Natural killer cell (primary cell): ENCODE measurements at regions not wholly inside any gene's neighbourhood (a gene's known extent, or its start where the extent isn't known, plus 50 kb on each side); places are given as distances from the start of the nearest gene placed in this dataset.

Experiments
- ATAC-seq, 3 donors: fragments of 150-1000 bp in 2 of 3; fragments of 200-7000 bp in 1 of 3; cut with Tn5 transposase; 1 replicate in 1 of 3; 2 replicates in 2 of 3; pipeline ENCODE4 v1.10.0; 2021; ENCODE audit warnings: mild to moderate bottlenecking in 2 of 3, moderate library complexity in 2 of 3
- DNase-seq, 2 donors: peaks; one replicate each; pipeline versions ENCODE4 v3.0.0 to v3.0.0-alpha.2; 2013 to 2021; ENCODE audit warnings: mixed read lengths in 1 of 2
- H3K27ac ChIP-seq: one replicate; pipeline ENCODE4 v1.5.1; 2013; ENCODE audit warnings: mild to moderate bottlenecking, low read length
- H3K27me3 ChIP-seq: one replicate; pipeline ENCODE4 v1.6.1; 2013; ENCODE audit warnings: low read length; ENCODE audit not compliant: control insufficient read depth, insufficient read depth
- H3K36me3 ChIP-seq: one replicate; pipeline ENCODE4 v1.6.1; 2013; ENCODE audit warnings: low read length; ENCODE audit not compliant: control insufficient read depth, insufficient read depth
- H3K4me1 ChIP-seq: one replicate; pipeline ENCODE4 v1.6.1; 2013; ENCODE audit warnings: low read length; ENCODE audit not compliant: control insufficient read depth, insufficient read depth
- H3K4me3 ChIP-seq: one replicate; pipeline ENCODE4 v1.5.1; 2013; ENCODE audit warnings: low read length
- H3K9me3 ChIP-seq: one replicate; pipeline ENCODE4 v1.6.1; 2013; ENCODE audit warnings: low read length; ENCODE audit not compliant: control insufficient read depth, insufficient read depth
- H3K27ac Mint-ChIP-seq, 2 donors: one replicate each; pipeline ENCODE4 v1.8.0; 2022; ENCODE audit warnings: mild to moderate bottlenecking in 2 of 2, mixed read lengths in 2 of 2, moderate library complexity in 1 of 2
- H3K27me3 Mint-ChIP-seq, 2 donors: one replicate each; pipeline ENCODE4 v1.8.0; 2022; ENCODE audit warnings: low read depth in 2 of 2, mixed read lengths in 2 of 2
- H3K36me3 Mint-ChIP-seq: one replicate; pipeline ENCODE4 v1.8.0; 2022; ENCODE audit warnings: mixed read lengths
- H3K4me1 Mint-ChIP-seq, 2 donors: one replicate each; pipeline ENCODE4 v1.8.0; 2022; ENCODE audit warnings: mixed read lengths in 2 of 2
- H3K4me3 Mint-ChIP-seq: one replicate; pipeline ENCODE4 v1.8.0; 2022; ENCODE audit warnings: mild to moderate bottlenecking, moderate library complexity, mixed read lengths
- H3K9me3 Mint-ChIP-seq, 2 donors: one replicate each; pipeline ENCODE4 v1.8.0; 2022; ENCODE audit warnings: mixed read lengths in 2 of 2
- WGBS: methylation state at CpG from one replicate; pipeline ENCODE4 v1.1.7; 2013; ENCODE audit warnings: missing lambda C conversion rate; ENCODE audit not compliant: insufficient coverage; 5-methylcytosine and 5-hydroxymethylcytosine counted together
- intact Hi-C: fragments of 100-400 bp; cut with micrococcal nuclease; formaldehyde crosslinking; loops from one replicate; pipeline ENCODE4 v1.14.2; 2022
- TF ChIP-seq, protein P1 (sequence below): fragments of 200-600 bp; IDR thresholded peaks from one replicate; pipeline ENCODE4 v1.8.0; 2022; ENCODE audit warnings: antibody characterized with exemption

DNA sequence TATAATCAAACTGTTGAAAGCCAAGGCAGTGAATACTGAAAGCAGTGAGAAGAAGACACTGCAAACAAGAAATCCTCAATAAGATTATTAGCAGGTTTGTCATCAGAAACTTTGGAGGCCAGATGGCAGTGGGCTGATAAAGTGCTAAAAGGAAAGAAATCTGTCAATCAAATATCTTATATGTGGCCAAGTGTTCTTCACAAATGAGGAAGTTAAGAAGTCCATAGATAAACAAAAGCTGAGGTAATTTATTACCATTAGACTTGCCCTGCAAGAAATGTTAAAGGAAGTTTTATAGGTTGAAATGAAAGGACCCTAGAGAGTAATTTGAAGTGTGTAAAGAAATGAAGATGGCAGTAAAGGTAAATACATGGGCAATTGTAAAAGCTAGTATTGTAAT lies 586.6 kb downstream of the RAPGEF2 start:
- TF ChIP-seq, protein P1, sequence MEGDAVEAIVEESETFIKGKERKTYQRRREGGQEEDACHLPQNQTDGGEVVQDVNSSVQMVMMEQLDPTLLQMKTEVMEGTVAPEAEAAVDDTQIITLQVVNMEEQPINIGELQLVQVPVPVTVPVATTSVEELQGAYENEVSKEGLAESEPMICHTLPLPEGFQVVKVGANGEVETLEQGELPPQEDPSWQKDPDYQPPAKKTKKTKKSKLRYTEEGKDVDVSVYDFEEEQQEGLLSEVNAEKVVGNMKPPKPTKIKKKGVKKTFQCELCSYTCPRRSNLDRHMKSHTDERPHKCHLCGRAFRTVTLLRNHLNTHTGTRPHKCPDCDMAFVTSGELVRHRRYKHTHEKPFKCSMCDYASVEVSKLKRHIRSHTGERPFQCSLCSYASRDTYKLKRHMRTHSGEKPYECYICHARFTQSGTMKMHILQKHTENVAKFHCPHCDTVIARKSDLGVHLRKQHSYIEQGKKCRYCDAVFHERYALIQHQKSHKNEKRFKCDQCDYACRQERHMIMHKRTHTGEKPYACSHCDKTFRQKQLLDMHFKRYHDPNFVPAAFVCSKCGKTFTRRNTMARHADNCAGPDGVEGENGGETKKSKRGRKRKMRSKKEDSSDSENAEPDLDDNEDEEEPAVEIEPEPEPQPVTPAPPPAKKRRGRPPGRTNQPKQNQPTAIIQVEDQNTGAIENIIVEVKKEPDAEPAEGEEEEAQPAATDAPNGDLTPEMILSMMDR = no peak
- Mint-ChIP-seq H3K4me3 (no peak overlapping the region), H3K27ac (no peak overlapping the region), H3K9me3 (peaks cover 17 to 37% of the 10 kb centered on the region in 2 donors), H3K4me1 (no peaks in the 10 kb centered on the region), H3K27me3 (no peaks in the 10 kb centered on the region), H3K36me3 (peaks cover 9% of the 10 kb centered on the region)
- Histone ChIP-seq H3K9me3 (peaks cover 5% of the 10 kb centered on the region), H3K4me1 (no peaks in the 10 kb centered on the region), H3K27ac (no peak overlapping the region), H3K27me3 (no peaks in the 10 kb centered on the region), H3K4me3 (no peak overlapping the region), H3K36me3 (no peaks in the 10 kb centered on the region)
- DNase-seq (no peak), ATAC-seq (no peak)
- intact Hi-C loops = no loop called here

DNA sequence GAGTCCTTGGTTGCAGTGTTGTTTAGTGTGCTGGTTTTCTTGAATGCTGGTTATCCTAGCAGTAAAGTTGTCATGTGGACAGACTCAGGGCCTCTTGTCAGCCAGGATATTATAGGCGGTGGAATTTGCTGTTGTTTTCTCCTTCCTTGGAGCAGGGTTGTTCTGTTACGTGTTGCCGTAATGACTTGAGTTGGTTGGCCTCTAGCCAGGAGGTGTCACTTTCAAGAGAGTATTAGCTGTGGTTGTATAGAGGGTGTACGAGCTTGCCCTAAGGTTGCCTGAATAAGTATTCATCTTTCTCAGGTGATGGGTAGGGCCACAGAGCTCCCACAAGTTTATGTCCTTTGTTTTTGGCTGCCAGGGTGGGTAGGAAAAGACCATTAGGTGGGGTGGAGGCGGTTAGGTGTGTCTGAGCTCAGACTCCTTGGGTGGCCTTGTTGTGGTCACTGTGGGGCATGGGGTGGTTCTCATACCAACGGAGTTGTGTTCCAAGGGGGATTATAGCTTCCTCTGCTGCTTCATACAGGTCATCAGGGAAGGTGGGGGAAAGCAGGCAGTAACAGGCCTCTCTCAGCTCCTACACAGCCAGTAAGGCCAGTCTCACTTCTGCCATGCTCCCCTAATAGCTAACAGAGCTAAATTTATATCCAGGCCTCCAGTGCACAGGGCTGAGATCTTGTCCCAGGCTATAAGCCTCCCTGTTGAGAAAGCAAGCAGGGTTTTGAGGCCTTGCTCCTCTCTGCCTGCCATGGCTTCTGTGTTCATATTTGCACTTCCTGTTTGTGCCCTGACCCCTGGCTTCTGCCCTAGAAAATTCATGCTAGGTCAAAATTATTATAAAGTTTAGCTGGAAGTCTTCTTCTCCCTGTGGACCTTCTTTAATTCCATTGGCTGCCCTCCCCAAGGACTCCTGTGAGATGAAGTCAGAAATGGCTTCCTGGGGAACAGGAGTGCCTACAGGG lies 594.7 kb downstream of the RAPGEF2 start:
- Mint-ChIP-seq H3K9me3 (peaks cover 20 to 27% of the 10 kb centered on the region in 2 donors), H3K27ac (no peak overlapping the region), H3K36me3 (peaks cover 14% of the 10 kb centered on the region), H3K27me3 (no peaks in the 10 kb centered on the region), H3K4me3 (no peak overlapping the region), H3K4me1 (no peaks in the 10 kb centered on the region)
- ATAC-seq (no peak), DNase-seq (no peak)
- TF ChIP-seq, protein P1 = no peak
- Histone ChIP-seq H3K9me3 (peaks cover 12% of the 10 kb centered on the region), H3K27ac (no peak overlapping the region), H3K27me3 (no peaks in the 10 kb centered on the region), H3K4me3 (no peak overlapping the region), H3K36me3 (no peaks in the 10 kb centered on the region), H3K4me1 (no peaks in the 10 kb centered on the region)
- intact Hi-C loops = no loop called here
- WGBS = 76% methylated on average over 6 of the region's 6 CpGs

DNA sequence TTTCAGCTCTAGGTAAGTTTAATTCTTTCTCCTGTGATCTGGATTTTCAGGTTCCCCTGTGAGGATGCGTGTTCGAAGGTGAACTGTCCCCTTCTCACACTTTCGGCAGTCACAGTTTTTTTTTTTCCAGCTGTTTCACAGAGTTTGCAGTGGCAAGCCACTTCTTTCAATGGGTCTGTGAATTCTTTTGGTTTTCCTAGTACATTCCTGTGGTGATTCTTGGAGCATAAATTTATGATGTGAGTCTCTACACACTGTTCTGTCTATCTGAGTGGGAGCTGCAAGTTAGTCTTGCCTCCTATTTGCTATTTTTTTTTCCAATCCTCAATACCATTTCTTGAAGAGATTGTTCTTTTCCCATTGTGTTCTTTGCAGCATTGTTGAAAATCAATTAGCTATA lies 595.5 kb downstream of the RAPGEF2 start:
- no peaks in the 10 kb centered on the region for H3K4me1 Mint-ChIP-seq
- Histone ChIP-seq H3K4me3 (no peak overlapping the region), H3K4me1 (no peaks in the 10 kb centered on the region), H3K36me3 (no peaks in the 10 kb centered on the region), H3K27ac (no peak overlapping the region), H3K27me3 (no peaks in the 10 kb centered on the region), H3K9me3 (peaks cover 14% of the 10 kb centered on the region)
- no peak overlapping the region for H3K27ac Mint-ChIP-seq
- peaks cover 9% of the 10 kb centered on the region for H3K36me3 Mint-ChIP-seq
- H3K4me3 Mint-ChIP-seq = no peak overlapping the region
- no peak for DNase-seq
- intact Hi-C loops = no loop called here
- TF ChIP-seq, protein P1 = no peak
- no peaks in the 10 kb centered on the region for H3K27me3 Mint-ChIP-seq
- ATAC-seq = no peak
- WGBS = 98% methylated on average over 3 of the region's 3 CpGs
- H3K9me3 Mint-ChIP-seq = peaks cover 18 to 22% of the 10 kb centered on the region in 2 donors
